B cell (primary cell): ENCODE measurements at regions not wholly inside any gene's neighbourhood (a gene's known extent, or its start where the extent isn't known, plus 50 kb on each side); places are given as distances from the start of the nearest gene placed in this dataset.

ENCODE experiments used
- ATAC-seq: fragments of 200-7000 bp; cut with Tn5 transposase; one replicate; pipeline ENCODE4 v1.10.0; 2021; ENCODE audit warnings: low read depth, mild to moderate bottlenecking, moderate number of reproducible peaks, moderate library complexity
- CTCF ChIA-PET: fragments of 350-600 bp; sonication (Branson Sonifier 250); formaldehyde crosslinking; loops from one replicate; lab custom pipeline; 2021; ENCODE audit warnings: antibody characterized with exemption, inconsistent platforms; lab: Charles Lee
- POLR2A ChIA-PET: fragments of 350-600 bp; sonication (Branson Sonifier 250); formaldehyde crosslinking; loops from one replicate; lab custom pipeline; 2021; ENCODE audit warnings: antibody characterized with exemption; lab: Charles Lee
- DNase-seq: peaks from one replicate; pipeline ENCODE4 v3.0.0; 2013
- H2AFZ ChIP-seq: 2 replicates; pipeline ENCODE4 v1.6.1; 2012; ENCODE audit warnings: mild to moderate bottlenecking, low read depth, low read length; ENCODE audit not compliant: insufficient read depth, poor library complexity, severe bottlenecking
- H3K27ac ChIP-seq, 2 donors: 1 replicate in 1 of 2; 2 replicates in 1 of 2; pipeline ENCODE4 v1.5.1; 2012 to 2013; ENCODE audit warnings: low read length in 2 of 2, mild to moderate bottlenecking in 2 of 2, moderate library complexity in 1 of 2
- H3K27me3 ChIP-seq, 4 experiments: fragments of 200-600 bp in 1 of 4; sonication (generic) in 1 of 4; replicated peaks in 1 of 4; 1 replicate in 2 of 4; 2 replicates in 2 of 4; pipeline versions ENCODE4 v1.6.1 to v1.7.0; 2013 to 2016; ENCODE audit warnings: low read length in 3 of 4, mild to moderate bottlenecking in 2 of 4, mixed read lengths in 1 of 4, moderate library complexity in 1 of 4; ENCODE audit not compliant: insufficient read depth in 4 of 4, control insufficient read depth in 3 of 4; ENCODE audit errors: control extremely low read depth in 1 of 4
- H3K36me3 ChIP-seq, 2 experiments: replicated peaks in 1 of 2; 1 replicate in 1 of 2; 2 replicates in 1 of 2; pipeline versions ENCODE4 v1.6.1 to v1.7.1; 2013; ENCODE audit warnings: low read length in 1 of 2; ENCODE audit not compliant: insufficient read depth in 2 of 2, control insufficient read depth in 1 of 2; ENCODE audit errors: control extremely low read depth in 1 of 2, extremely low read depth in 1 of 2
- H3K4me1 ChIP-seq, 2 donors: fragments of 200-600 bp in 1 of 2; sonication (generic) in 1 of 2; 1 replicate in 1 of 2; 2 replicates in 1 of 2; pipeline versions ENCODE4 v1.5.1 to v1.6.1; 2013 to 2017; ENCODE audit warnings: low read length in 2 of 2; ENCODE audit not compliant: control insufficient read depth in 2 of 2, insufficient read depth in 2 of 2
- H3K4me2 ChIP-seq: replicated peaks from 2 replicates; pipeline ENCODE3; 2012; ENCODE audit warnings: mild to moderate bottlenecking, low read depth, low read length; ENCODE audit not compliant: poor library complexity, severe bottlenecking
- H3K4me3 ChIP-seq, 5 experiments: fragments of 200-600 bp in 1 of 5; sonication (generic) in 1 of 5; 1 replicate in 3 of 5; 2 replicates in 2 of 5; pipeline versions ENCODE4 v1.5.1 to v1.7.0; 2011 to 2016; ENCODE audit warnings: low read length in 4 of 5, mild to moderate bottlenecking in 4 of 5, low read depth in 2 of 5, control low read depth in 1 of 5, moderate library complexity in 1 of 5; ENCODE audit not compliant: insufficient read depth in 1 of 5; ENCODE audit errors: control extremely low read depth in 1 of 5, extremely low read depth in 1 of 5
- H3K79me2 ChIP-seq: fragments of 200-600 bp; sonication (generic); one replicate; pipeline ENCODE4 v1.6.0; 2016; ENCODE audit warnings: low read length; ENCODE audit not compliant: control insufficient read depth, insufficient read depth
- H3K9ac ChIP-seq: fragments of 200-600 bp; sonication (generic); 2 replicates; pipeline ENCODE4 v1.6.1; 2017; ENCODE audit warnings: mild to moderate bottlenecking, low read length, moderate library complexity
- H3K9me3 ChIP-seq, 3 donors: one replicate each; pipeline versions ENCODE4 v1.6.1 to v1.7.1; 2013; ENCODE audit warnings: low read length in 2 of 3; ENCODE audit not compliant: control insufficient read depth in 2 of 3, insufficient read depth in 1 of 3; ENCODE audit errors: control extremely low read depth in 1 of 3
- H4K20me1 ChIP-seq: 2 replicates; pipeline ENCODE4 v1.6.0; 2012; ENCODE audit warnings: mild to moderate bottlenecking, low read length; ENCODE audit not compliant: insufficient read depth, control insufficient read depth, poor library complexity, severe bottlenecking
- H3K27ac Mint-ChIP-seq: one replicate; pipeline ENCODE4 v1.8.0; 2021; ENCODE audit warnings: mixed read lengths
- H3K27me3 Mint-ChIP-seq: one replicate; pipeline ENCODE4 v1.8.0; 2021; ENCODE audit warnings: mixed read lengths
- H3K4me1 Mint-ChIP-seq: one replicate; pipeline ENCODE4 v1.8.0; 2021; ENCODE audit warnings: mixed read lengths
- H3K4me3 Mint-ChIP-seq: one replicate; pipeline ENCODE4 v1.8.0; 2021; ENCODE audit warnings: mixed read lengths
- H3K9me3 Mint-ChIP-seq: one replicate; pipeline ENCODE4 v1.8.0; 2022; ENCODE audit warnings: mixed read lengths; ENCODE audit not compliant: insufficient read depth
- EZH2 ChIP-seq: IDR thresholded peaks from 2 replicates; pipeline ENCODE4 v1.6.1; 2012; ENCODE audit warnings: borderline replicate concordance, low read depth, mild to moderate bottlenecking, moderate library complexity, low read length; ENCODE audit not compliant: insufficient read depth, poor library complexity, severe bottlenecking
- WGBS: methylation state at CpG from one replicate; pipeline ENCODE4 v1.1.5; 2013; ENCODE audit warnings: missing lambda C conversion rate; ENCODE audit not compliant: insufficient coverage; 5-methylcytosine and 5-hydroxymethylcytosine counted together
- intact Hi-C: fragments of 100-400 bp; cut with micrococcal nuclease; formaldehyde crosslinking; loops from one replicate; pipeline ENCODE4 v1.10.0; 2022
- TF ChIP-seq, protein P1 (sequence below): fragments of 200-600 bp; IDR thresholded peaks from one replicate; pipeline ENCODE4 v1.8.0; 2022; ENCODE audit warnings: antibody characterized with exemption, mild to moderate bottlenecking

DNA sequence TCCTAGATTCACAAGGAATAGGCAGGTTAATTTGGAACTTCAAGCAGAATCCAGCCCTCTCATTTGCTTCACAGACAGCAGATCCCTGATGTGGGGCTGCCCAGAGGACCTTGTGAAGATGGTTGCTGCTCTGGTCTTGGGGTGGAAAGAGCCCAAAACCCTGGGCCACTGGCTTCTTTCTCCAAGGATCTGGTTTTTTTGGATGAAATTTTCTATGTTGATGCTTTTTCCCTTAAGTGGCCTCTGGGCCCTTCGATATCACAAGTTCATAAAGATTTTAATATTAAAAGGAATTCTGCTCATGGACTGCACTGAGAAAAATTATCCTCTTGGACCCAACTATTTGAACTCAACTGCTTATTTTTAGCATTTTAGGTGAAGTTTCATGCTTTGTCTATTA lies 421.1 kb downstream of the KLF5 start:
- Histone ChIP-seq H3K9ac (no peak overlapping the region), H3K4me1 (no peaks in the 10 kb centered on the region), H3K4me2 (no peak overlapping the region), H3K27ac (no peak overlapping the region), H2AFZ (no peak overlapping the region), H3K79me2 (no peaks in the 10 kb centered on the region), H3K27me3 (no peaks in the 10 kb centered on the region), H3K9me3 (peaks cover 0 to under 1% (median 0%) of the 10 kb centered on the region in 3 donors), H3K4me3 (no peak overlapping the region), H4K20me1 (no peaks in the 10 kb centered on the region), H3K36me3 (no peaks in the 10 kb centered on the region)
- CTCF ChIA-PET: interaction anchor here (0.6 kb wide), 1 partner anchor 69 kb away, joined by 4 read pairs; no protein-coding TSS in a partner anchor
- no peaks in the 10 kb centered on the region for H3K27me3 Mint-ChIP-seq
- H3K4me3 Mint-ChIP-seq: no peak overlapping the region
- POLR2A ChIA-PET: no interaction called here
- DNase-seq: no peak
- H3K27ac Mint-ChIP-seq: no peak overlapping the region
- no CpG with 5 or more reads among the region's 1 CpG for WGBS
- no peaks in the 10 kb centered on the region for H3K4me1 Mint-ChIP-seq
- TF ChIP-seq, protein P1, sequence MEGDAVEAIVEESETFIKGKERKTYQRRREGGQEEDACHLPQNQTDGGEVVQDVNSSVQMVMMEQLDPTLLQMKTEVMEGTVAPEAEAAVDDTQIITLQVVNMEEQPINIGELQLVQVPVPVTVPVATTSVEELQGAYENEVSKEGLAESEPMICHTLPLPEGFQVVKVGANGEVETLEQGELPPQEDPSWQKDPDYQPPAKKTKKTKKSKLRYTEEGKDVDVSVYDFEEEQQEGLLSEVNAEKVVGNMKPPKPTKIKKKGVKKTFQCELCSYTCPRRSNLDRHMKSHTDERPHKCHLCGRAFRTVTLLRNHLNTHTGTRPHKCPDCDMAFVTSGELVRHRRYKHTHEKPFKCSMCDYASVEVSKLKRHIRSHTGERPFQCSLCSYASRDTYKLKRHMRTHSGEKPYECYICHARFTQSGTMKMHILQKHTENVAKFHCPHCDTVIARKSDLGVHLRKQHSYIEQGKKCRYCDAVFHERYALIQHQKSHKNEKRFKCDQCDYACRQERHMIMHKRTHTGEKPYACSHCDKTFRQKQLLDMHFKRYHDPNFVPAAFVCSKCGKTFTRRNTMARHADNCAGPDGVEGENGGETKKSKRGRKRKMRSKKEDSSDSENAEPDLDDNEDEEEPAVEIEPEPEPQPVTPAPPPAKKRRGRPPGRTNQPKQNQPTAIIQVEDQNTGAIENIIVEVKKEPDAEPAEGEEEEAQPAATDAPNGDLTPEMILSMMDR: no peak
- no peak for TF ChIP-seq EZH2
- intact Hi-C loops: no loop called here
- ATAC-seq: no peak
- no peaks in the 10 kb centered on the region for H3K9me3 Mint-ChIP-seq

DNA sequence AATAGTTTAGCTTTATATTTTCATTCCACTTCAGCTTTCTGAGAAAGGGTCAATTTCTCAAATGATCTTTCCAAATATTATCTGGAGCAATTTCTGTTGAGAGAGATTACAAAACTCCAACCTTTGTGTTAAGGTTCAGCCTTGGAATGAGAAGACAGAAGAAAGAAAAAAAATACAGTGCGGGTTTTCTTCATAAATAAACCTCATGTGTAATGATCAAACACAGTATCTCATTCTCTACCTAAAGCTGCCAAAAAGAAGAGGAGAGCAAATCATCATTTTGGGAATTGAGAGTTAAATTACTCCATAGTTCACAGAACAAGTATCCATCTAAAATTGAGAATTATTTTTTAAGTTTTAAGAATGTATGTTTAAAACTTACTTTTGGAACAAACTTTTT lies 420.5 kb downstream of the KLF5 start:
- Histone ChIP-seq H3K9me3 (peaks cover 0 to 4% (median 0%) of the 10 kb centered on the region in 3 donors), H3K36me3 (no peaks in the 10 kb centered on the region), H3K4me2 (no peak overlapping the region), H3K4me1 (no peaks in the 10 kb centered on the region), H4K20me1 (no peaks in the 10 kb centered on the region), H3K79me2 (no peaks in the 10 kb centered on the region), H3K27ac (no peak overlapping the region), H2AFZ (no peak overlapping the region), H3K9ac (no peak overlapping the region), H3K27me3 (no peaks in the 10 kb centered on the region), H3K4me3 (no peak overlapping the region)
- no peaks in the 10 kb centered on the region for H3K4me1 Mint-ChIP-seq
- ChIA-PET POLR2A (no interaction called here), CTCF (no interaction called here)
- no peak overlapping the region for H3K27ac Mint-ChIP-seq
- TF ChIP-seq, protein P1: no peak
- no peak for TF ChIP-seq EZH2
- WGBS: no CpG with 5 or more reads among the region's 1 CpG
- H3K4me3 Mint-ChIP-seq: no peak overlapping the region
- H3K27me3 Mint-ChIP-seq: no peaks in the 10 kb centered on the region
- ATAC-seq: no peak
- DNase-seq: no peak
- intact Hi-C loops: no loop called here
- H3K9me3 Mint-ChIP-seq: no peaks in the 10 kb centered on the region
